B cell (primary cell): ENCODE measurements at regions not wholly inside any gene's neighbourhood (a gene's known extent, or its start where the extent isn't known, plus 50 kb on each side); places are given as distances from the start of the nearest gene placed in this dataset.

Source experiments
- CTCF ChIP-seq: fragments of 200-600 bp; IDR thresholded peaks from one replicate; pipeline ENCODE4 v1.8.0; 2022; ENCODE audit warnings: antibody characterized with exemption, mild to moderate bottlenecking
- EZH2 ChIP-seq: IDR thresholded peaks from 2 replicates; pipeline ENCODE4 v1.6.1; 2012; ENCODE audit warnings: borderline replicate concordance, low read depth, mild to moderate bottlenecking, moderate library complexity, low read length; ENCODE audit not compliant: insufficient read depth, poor library complexity, severe bottlenecking

GRCh38 chr3:78268087-78268486 is 1228.2 kb downstream of the ROBO2 start:
- TF ChIP-seq CTCF (no peak), EZH2 (no peak)
